ENCODE measurements at regions not wholly inside any gene's neighbourhood (a gene's known extent, or its start where the extent isn't known, plus 50 kb on each side); places are given as distances from the start of the nearest gene placed in this dataset.

DNA sequence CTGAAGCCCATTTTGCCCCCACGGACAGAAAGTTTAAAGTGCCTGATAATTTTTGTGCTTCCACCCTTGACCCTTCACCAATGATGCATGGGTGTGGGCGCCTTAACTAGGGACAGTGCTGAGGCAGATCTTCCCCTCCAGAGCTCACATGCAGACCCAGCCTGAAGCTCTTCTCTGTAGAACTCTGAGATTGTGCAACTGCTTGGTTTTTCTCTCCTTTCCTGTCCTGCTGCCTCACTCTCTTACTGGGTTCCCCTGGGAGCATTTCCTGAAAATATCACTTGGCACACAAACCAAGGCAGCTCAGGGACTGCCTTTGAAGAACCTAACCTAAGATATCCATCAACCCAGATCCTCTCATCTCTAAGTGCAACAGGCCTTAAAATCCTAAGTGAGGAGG is 220.3 kb upstream of the STT3B start:
- TF ChIP-seq, protein P1, sequence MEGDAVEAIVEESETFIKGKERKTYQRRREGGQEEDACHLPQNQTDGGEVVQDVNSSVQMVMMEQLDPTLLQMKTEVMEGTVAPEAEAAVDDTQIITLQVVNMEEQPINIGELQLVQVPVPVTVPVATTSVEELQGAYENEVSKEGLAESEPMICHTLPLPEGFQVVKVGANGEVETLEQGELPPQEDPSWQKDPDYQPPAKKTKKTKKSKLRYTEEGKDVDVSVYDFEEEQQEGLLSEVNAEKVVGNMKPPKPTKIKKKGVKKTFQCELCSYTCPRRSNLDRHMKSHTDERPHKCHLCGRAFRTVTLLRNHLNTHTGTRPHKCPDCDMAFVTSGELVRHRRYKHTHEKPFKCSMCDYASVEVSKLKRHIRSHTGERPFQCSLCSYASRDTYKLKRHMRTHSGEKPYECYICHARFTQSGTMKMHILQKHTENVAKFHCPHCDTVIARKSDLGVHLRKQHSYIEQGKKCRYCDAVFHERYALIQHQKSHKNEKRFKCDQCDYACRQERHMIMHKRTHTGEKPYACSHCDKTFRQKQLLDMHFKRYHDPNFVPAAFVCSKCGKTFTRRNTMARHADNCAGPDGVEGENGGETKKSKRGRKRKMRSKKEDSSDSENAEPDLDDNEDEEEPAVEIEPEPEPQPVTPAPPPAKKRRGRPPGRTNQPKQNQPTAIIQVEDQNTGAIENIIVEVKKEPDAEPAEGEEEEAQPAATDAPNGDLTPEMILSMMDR (IDR thresholded peaks at IDR 0.05; ENCODE audit: poor library complexity) = no peak
- TF ChIP-seq EZH2phosphoT487 (IDR thresholded peaks at IDR 0.05; ENCODE audit: low read depth, severe bottlenecking, unreplicated experiment) = no peak
- TF ChIP-seq EZH2 (IDR thresholded peaks at IDR 0.05; ENCODE audit: borderline replicate concordance) = no peak
